Naive B cell (primary cell): ENCODE measurements at regions not wholly inside any gene's neighbourhood (a gene's known extent, or its start where the extent isn't known, plus 50 kb on each side); places are given as distances from the start of the nearest gene placed in this dataset.
A peak's percentile ranks its signal among the peaks of the same experiment; 100 is the strongest.

Source experiments
- ATAC-seq, 2 donors: fragments of 150-1000 bp; cut with Tn5 transposase; 2 replicates each; pipeline ENCODE4 v1.10.0; 2021; ENCODE audit warnings: low read depth in 2 of 2, mild to moderate bottlenecking in 2 of 2, moderate library complexity in 2 of 2
- DNase-seq: peaks from one replicate; pipeline ENCODE4 v3.0.0; 2022
- H3K27ac Mint-ChIP-seq, 6 donors: one replicate each; pipeline ENCODE4 v1.8.0; 2020 to 2022; ENCODE audit warnings: mild to moderate bottlenecking in 6 of 6, mixed read lengths in 6 of 6, moderate library complexity in 5 of 6, inconsistent platforms in 2 of 6
- H3K27me3 Mint-ChIP-seq, 3 donors: one replicate each; pipeline ENCODE4 v1.8.0; 2021 to 2022; ENCODE audit warnings: mixed read lengths in 3 of 3, mild to moderate bottlenecking in 1 of 3
- H3K36me3 Mint-ChIP-seq, 2 donors: one replicate each; pipeline ENCODE4 v1.8.0; 2020 to 2022; ENCODE audit warnings: mixed read lengths in 2 of 2, inconsistent platforms in 1 of 2, mild to moderate bottlenecking in 1 of 2
- H3K4me1 Mint-ChIP-seq, 3 donors: one replicate each; pipeline ENCODE4 v1.8.0; 2020 to 2022; ENCODE audit warnings: mixed read lengths in 3 of 3, inconsistent platforms in 1 of 3, mild to moderate bottlenecking in 1 of 3, moderate library complexity in 1 of 3
- H3K4me3 Mint-ChIP-seq, 8 donors: one replicate each; pipeline ENCODE4 v1.8.0; 2020 to 2022; ENCODE audit warnings: mild to moderate bottlenecking in 8 of 8, mixed read lengths in 8 of 8, moderate library complexity in 8 of 8, inconsistent platforms in 2 of 8
- H3K9me3 Mint-ChIP-seq, 7 donors: one replicate each; pipeline ENCODE4 v1.8.0; 2020 to 2022; ENCODE audit warnings: mixed read lengths in 7 of 7, mild to moderate bottlenecking in 5 of 7, inconsistent platforms in 2 of 7, moderate library complexity in 1 of 7

GRCh38 chr4:123573866-123574508 lies 177.4 kb downstream of the SPRY1 start:
- Mint-ChIP-seq H3K4me3 (no peak overlapping the region), H3K4me1 (peaks cover 0 to 5% (median 0%) of the 10 kb centered on the region in 3 donors), H3K9me3 (peaks cover 0 to 1% (median 0%) of the 10 kb centered on the region in 7 donors), H3K36me3 (no peaks in the 10 kb centered on the region), H3K27ac (peak overlapping the region in 2 of 6 donors; percentile 6 to 17), H3K27me3 (no peaks in the 10 kb centered on the region)
- no peak for ATAC-seq
- no peak for DNase-seq

- Mint-ChIP-seq H3K9me3 (peaks cover 0 to 5% (median 1%) of the 10 kb centered on the region in 7 donors), H3K36me3 (peaks cover under 1 to 2% of the 10 kb centered on the region in 2 donors), H3K4me1 (peaks cover 0 to 5% (median 0%) of the 10 kb centered on the region in 3 donors), H3K4me3 (no peak overlapping the region), H3K27me3 (no peaks in the 10 kb centered on the region), H3K27ac (peak overlapping the region in 1 of 6 donors; percentile 10)
- DNase-seq (no peak), ATAC-seq (no peak)
Observed at GRCh38 chr4:123575291-123575690, 178.7 kb downstream of the SPRY1 start.

- H3K4me1 Mint-ChIP-seq = peaks cover 0 to 5% (median 0%) of the 10 kb centered on the region in 3 donors
- no peak overlapping the region for H3K27ac Mint-ChIP-seq
- H3K27me3 Mint-ChIP-seq = no peaks in the 10 kb centered on the region
- no peak overlapping the region for H3K4me3 Mint-ChIP-seq
- DNase-seq (no peak), ATAC-seq (no peak)
- peaks cover 8 to 22% (median 12%) of the 10 kb centered on the region in 7 donors for H3K9me3 Mint-ChIP-seq
- peaks cover 8 to 19% of the 10 kb centered on the region in 2 donors for H3K36me3 Mint-ChIP-seq
Observed at GRCh38 chr4:123577225-123577906, 180.8 kb downstream of the SPRY1 start.

GRCh38 chr4:123578276-123579029 lies 181.9 kb downstream of the SPRY1 start:
- Mint-ChIP-seq H3K4me3 (no peak overlapping the region), H3K27ac (no peak overlapping the region), H3K27me3 (no peaks in the 10 kb centered on the region), H3K9me3 (peaks cover 7 to 22% (median 12%) of the 10 kb centered on the region in 7 donors), H3K36me3 (peaks cover 8 to 19% of the 10 kb centered on the region in 2 donors), H3K4me1 (peaks cover 0 to 5% (median 0%) of the 10 kb centered on the region in 3 donors)
- DNase-seq (no peak), ATAC-seq (no peak)

- peaks cover 8 to 19% of the 10 kb centered on the region in 2 donors for H3K36me3 Mint-ChIP-seq
- H3K4me3 Mint-ChIP-seq = peak overlapping the region in 1 of 8 donors; percentile 28
- DNase-seq (no peak), ATAC-seq (no peak)
- peaks cover 0 to 6% (median 0%) of the 10 kb centered on the region in 3 donors for H3K4me1 Mint-ChIP-seq
- H3K9me3 Mint-ChIP-seq = peaks cover 7 to 22% (median 12%) of the 10 kb centered on the region in 7 donors
- H3K27ac Mint-ChIP-seq = no peak overlapping the region
- H3K27me3 Mint-ChIP-seq = no peaks in the 10 kb centered on the region
Observed at GRCh38 chr4:123579961-123580360, 183.4 kb downstream of the SPRY1 start.

- peaks cover 7 to 22% (median 12%) of the 10 kb centered on the region in 7 donors for H3K9me3 Mint-ChIP-seq
- peaks cover 0 to 8% (median 0%) of the 10 kb centered on the region in 3 donors for H3K4me1 Mint-ChIP-seq
- ATAC-seq (no peak), DNase-seq (no peak)
- H3K27me3 Mint-ChIP-seq = no peaks in the 10 kb centered on the region
- H3K27ac Mint-ChIP-seq = no peak overlapping the region
- peaks cover 8 to 19% of the 10 kb centered on the region in 2 donors for H3K36me3 Mint-ChIP-seq
- no peak overlapping the region for H3K4me3 Mint-ChIP-seq
Observed at GRCh38 chr4:123580981-123581664, 184.5 kb downstream of the SPRY1 start.

- ATAC-seq (no peak), DNase-seq (no peak)
- Mint-ChIP-seq H3K9me3 (peaks cover 7 to 22% (median 12%) of the 10 kb centered on the region in 7 donors), H3K4me3 (no peak overlapping the region), H3K4me1 (peaks cover 0 to 8% (median 0%) of the 10 kb centered on the region in 3 donors), H3K27ac (no peak overlapping the region), H3K36me3 (peaks cover 8 to 19% of the 10 kb centered on the region in 2 donors), H3K27me3 (no peaks in the 10 kb centered on the region)
Observed at GRCh38 chr4:123581802-123582201, 185.2 kb downstream of the SPRY1 start.

- Mint-ChIP-seq H3K9me3 (peaks cover 7 to 22% (median 12%) of the 10 kb centered on the region in 7 donors), H3K36me3 (peaks cover 8 to 19% of the 10 kb centered on the region in 2 donors), H3K27ac (peak overlapping the region in 1 of 6 donors; percentile 11), H3K4me1 (peaks cover 0 to 10% (median 2%) of the 10 kb centered on the region in 3 donors), H3K4me3 (no peak overlapping the region), H3K27me3 (no peaks in the 10 kb centered on the region)
- DNase-seq = no peak
- ATAC-seq = no peak
Observed at GRCh38 chr4:123583043-123583442, 186.4 kb downstream of the SPRY1 start.

GRCh38 chr4:123585111-123585510 lies 188.5 kb downstream of the SPRY1 start:
- no peak overlapping the region for H3K27ac Mint-ChIP-seq
- no peaks in the 10 kb centered on the region for H3K27me3 Mint-ChIP-seq
- H3K4me1 Mint-ChIP-seq = peaks cover 4 to 17% (median 12%) of the 10 kb centered on the region in 3 donors
- H3K36me3 Mint-ChIP-seq = peaks cover 8 to 19% of the 10 kb centered on the region in 2 donors
- peaks cover 7 to 19% (median 12%) of the 10 kb centered on the region in 7 donors for H3K9me3 Mint-ChIP-seq
- ATAC-seq (no peak), DNase-seq (no peak)
- H3K4me3 Mint-ChIP-seq = no peak overlapping the region

GRCh38 chr4:123587983-123588494 lies 191.4 kb downstream of the SPRY1 start:
- no peak for ATAC-seq
- H3K4me1 Mint-ChIP-seq = peaks cover 4 to 17% (median 12%) of the 10 kb centered on the region in 3 donors
- H3K36me3 Mint-ChIP-seq = no peaks in the 10 kb centered on the region
- peak overlapping the region in 1 of 6 donors; percentile 47 for H3K27ac Mint-ChIP-seq
- no peaks in the 10 kb centered on the region for H3K9me3 Mint-ChIP-seq
- H3K27me3 Mint-ChIP-seq = no peaks in the 10 kb centered on the region
- DNase-seq = no peak
- H3K4me3 Mint-ChIP-seq = no peak overlapping the region

- DNase-seq (peak; percentile 5), ATAC-seq (peak; percentile 40 to 57)
- Mint-ChIP-seq H3K27me3 (no peaks in the 10 kb centered on the region), H3K27ac (no peak overlapping the region), H3K4me3 (no peak overlapping the region), H3K4me1 (peaks cover 4 to 17% (median 12%) of the 10 kb centered on the region in 3 donors), H3K9me3 (no peaks in the 10 kb centered on the region), H3K36me3 (no peaks in the 10 kb centered on the region)
Observed at GRCh38 chr4:123588631-123589241, 192.1 kb downstream of the SPRY1 start.

GRCh38 chr4:123589301-123589700 lies 192.7 kb downstream of the SPRY1 start:
- Mint-ChIP-seq H3K9me3 (no peaks in the 10 kb centered on the region), H3K36me3 (no peaks in the 10 kb centered on the region), H3K27ac (no peak overlapping the region), H3K4me3 (no peak overlapping the region), H3K27me3 (no peaks in the 10 kb centered on the region), H3K4me1 (peaks cover 4 to 17% (median 12%) of the 10 kb centered on the region in 3 donors)
- DNase-seq (no peak), ATAC-seq (no peak)
